ENCODE measurements at regions not wholly inside any gene's neighbourhood (a gene's known extent, or its start where the extent isn't known, plus 50 kb on each side); places are given as distances from the start of the nearest gene placed in this dataset.

- Histone ChIP-seq H3K36me3 (no peaks in the 10 kb centered on the region), H3K4me1 (no peaks in the 10 kb centered on the region), H3K4me3 (no peak overlapping the region), H3K27ac (no peak overlapping the region), H3K27me3 (ENCODE audit: low read depth) (peaks cover 3% of the 10 kb centered on the region), H3K9me3 (no peaks in the 10 kb centered on the region)
- DNase-seq (no peak), ATAC-seq (no peak)
- intact Hi-C loops (cut with DNase I) = no loop called here
- TF ChIP-seq CTCF (IDR thresholded peaks at IDR 0.05) = no peak
Observed at GRCh38 chr4:106810122-106810521, 226.0 kb downstream of the DKK2 start.

- Histone ChIP-seq H3K27me3 (ENCODE audit: low read depth) (peaks cover 5% of the 10 kb centered on the region), H3K4me1 (no peaks in the 10 kb centered on the region), H3K27ac (no peak overlapping the region), H3K9me3 (no peaks in the 10 kb centered on the region), H3K36me3 (no peaks in the 10 kb centered on the region), H3K4me3 (no peak overlapping the region)
- peak; percentile 29 for TF ChIP-seq CTCF (IDR thresholded peaks at IDR 0.05)
- intact Hi-C loops (cut with DNase I) = no loop called here
- no peak for DNase-seq
- peak in 1 of 2 donors; percentile 72 for ATAC-seq
Observed at GRCh38 chr4:106809076-106809475, 227.0 kb downstream of the DKK2 start.

- intact Hi-C loops (cut with DNase I) = no loop called here
- Histone ChIP-seq H3K9me3 (no peaks in the 10 kb centered on the region), H3K27me3 (ENCODE audit: low read depth) (peaks cover 10% of the 10 kb centered on the region), H3K36me3 (no peaks in the 10 kb centered on the region), H3K27ac (no peak overlapping the region), H3K4me1 (no peaks in the 10 kb centered on the region), H3K4me3 (no peak overlapping the region)
- no peak for TF ChIP-seq CTCF (IDR thresholded peaks at IDR 0.05)
- ATAC-seq = peak in 1 of 2 donors; percentile 82
- no peak for DNase-seq
Observed at GRCh38 chr4:106806158-106806797, 229.8 kb downstream of the DKK2 start.

- Histone ChIP-seq H3K4me1 (no peaks in the 10 kb centered on the region), H3K27me3 (ENCODE audit: low read depth) (peaks cover 7% of the 10 kb centered on the region), H3K27ac (no peak overlapping the region), H3K36me3 (no peaks in the 10 kb centered on the region), H3K9me3 (no peaks in the 10 kb centered on the region), H3K4me3 (no peak overlapping the region)
- DNase-seq (no peak), ATAC-seq (no peak)
- no peak for TF ChIP-seq CTCF (IDR thresholded peaks at IDR 0.05)
- intact Hi-C loops (cut with DNase I) = no loop called here
Observed at GRCh38 chr4:106803083-106803482, 233.0 kb downstream of the DKK2 start.

GRCh38 chr4:106801386-106801785, 234.7 kb downstream of the DKK2 start:
- Histone ChIP-seq H3K4me3 (no peak overlapping the region), H3K9me3 (no peaks in the 10 kb centered on the region), H3K36me3 (no peaks in the 10 kb centered on the region), H3K27ac (no peak overlapping the region), H3K27me3 (ENCODE audit: low read depth) (peaks cover 11% of the 10 kb centered on the region), H3K4me1 (no peaks in the 10 kb centered on the region)
- DNase-seq = no peak
- TF ChIP-seq CTCF (IDR thresholded peaks at IDR 0.05) = no peak
- ATAC-seq = no peak
- intact Hi-C loops (cut with DNase I) = no loop called here
